ENCODE measurements at regions not wholly inside any gene's neighbourhood (a gene's known extent, or its start where the extent isn't known, plus 50 kb on each side); places are given as distances from the start of the nearest gene placed in this dataset.
"Not testable (repeated sequence)": the region's sequence is repeated elsewhere in the genome, so short reads cannot be mapped to it uniquely, and the experiment has no call there.

DNA sequence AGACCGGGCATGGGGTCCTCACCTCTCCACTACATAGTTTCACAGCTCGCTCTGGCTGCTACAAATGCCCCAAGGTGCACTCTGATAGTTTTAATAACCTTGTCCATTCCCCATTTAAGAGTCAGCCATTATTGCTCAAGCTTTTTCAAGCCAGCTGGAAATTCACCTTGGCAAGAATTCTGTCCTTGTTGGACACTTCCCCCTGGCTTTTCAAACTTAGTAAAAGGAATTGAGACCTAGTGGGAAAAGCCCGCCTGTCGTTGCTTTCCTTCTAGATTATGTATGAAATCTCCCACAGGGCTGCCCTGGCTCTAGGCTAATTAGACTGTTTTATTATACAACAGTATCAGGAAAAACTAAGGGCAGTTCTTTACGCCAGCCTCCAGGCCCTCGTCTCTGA is 293.7 kb upstream of the GADL1 start:
- DNase-seq: no peak

DNA sequence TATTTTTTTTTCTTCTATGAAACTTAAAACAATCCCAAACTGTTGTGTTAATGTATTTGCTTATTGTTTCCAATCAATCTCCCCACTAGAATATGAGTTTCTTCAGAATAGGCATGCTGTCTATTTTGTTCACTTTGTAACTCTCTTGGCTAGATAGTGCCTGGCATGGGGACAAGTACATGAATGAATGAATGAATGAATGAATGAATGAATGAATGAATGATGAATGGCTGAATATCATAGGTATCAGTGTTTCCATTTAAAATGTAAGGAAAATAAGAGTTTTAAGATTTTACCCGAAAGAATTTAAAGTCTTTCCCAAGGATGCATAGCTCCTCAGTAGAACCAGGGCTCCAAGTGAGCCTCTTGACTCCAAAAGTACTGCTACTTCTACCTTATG is 294.9 kb upstream of the GADL1 start:
- no peak for DNase-seq

DNA sequence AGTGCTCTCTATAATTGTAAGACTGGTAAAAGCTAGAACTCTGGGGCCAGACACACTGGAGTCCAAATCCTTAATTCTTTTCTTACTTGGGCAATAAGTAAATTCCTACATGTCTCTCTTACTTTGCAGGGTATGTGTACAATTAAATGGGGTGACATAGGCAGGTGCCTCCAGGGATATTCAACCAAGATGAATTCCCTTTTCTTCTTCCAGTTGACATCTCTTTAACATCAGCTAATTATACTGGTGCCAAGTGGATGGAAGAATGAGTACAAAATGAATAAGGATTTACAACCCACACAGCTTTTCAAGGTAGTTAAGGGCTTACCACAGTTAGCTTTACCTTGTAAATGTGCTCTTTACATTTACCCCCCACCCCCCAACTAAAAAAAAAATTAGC is 295.5 kb upstream of the GADL1 start:
- no peak for DNase-seq

DNA sequence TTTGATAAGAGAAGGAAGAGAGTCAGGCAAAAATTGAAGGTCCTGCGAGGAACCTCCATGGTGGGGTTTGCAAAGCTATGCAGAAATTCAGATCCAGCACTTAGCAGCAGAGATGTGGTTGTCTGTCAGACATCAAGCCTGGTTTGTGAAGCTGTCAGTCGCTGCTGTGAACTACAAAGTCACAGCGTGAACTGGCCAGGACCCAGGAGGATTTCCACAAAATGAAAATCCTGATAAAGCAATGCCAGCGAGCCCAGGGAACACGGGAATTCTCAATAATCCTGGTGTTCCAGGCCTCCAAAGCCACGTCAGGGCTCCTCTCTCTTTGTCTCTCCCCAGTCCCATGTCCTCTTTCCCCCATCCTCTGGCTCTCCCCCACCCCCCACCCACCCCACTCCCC is 296.9 kb upstream of the GADL1 start:
- no peak for DNase-seq

DNA sequence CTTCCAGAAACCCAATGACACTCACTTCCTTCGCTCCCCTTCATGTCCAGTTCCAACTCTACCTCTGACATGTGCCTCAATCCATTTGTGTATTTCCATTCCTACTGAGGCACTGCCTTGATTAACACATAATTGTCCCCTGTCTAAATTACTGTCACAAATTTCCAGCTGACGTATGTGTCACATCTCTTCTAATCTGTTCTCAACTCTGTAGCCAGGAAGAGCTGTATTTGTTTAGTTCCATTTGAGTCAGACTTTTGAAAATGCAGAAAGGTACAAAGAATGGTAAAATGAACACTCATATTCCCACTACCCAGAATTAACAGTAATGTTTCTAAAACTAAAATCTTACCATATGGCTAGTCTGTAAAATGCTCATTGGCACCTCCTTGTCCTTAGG is 299.0 kb upstream of the GADL1 start:
- no peak for DNase-seq

DNA sequence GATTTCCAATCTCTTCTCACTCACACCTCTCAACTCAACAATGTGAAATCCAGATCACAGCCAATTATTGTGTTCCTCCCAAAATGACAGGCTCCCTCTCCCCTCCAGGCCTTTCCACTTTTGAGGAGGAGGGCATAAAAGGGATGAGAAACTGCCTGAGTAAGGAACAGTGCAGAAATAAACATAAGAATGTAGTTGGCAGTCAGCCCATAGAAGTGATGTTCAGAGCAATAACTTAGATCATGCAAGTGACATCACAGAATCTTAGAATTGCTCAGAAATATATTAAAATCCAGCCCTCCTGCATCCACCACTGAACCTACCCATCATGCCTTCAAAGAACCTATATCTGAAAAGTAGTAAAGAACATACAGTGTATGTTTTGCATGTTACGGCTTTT is 299.4 kb upstream of the GADL1 start:
- no peak for DNase-seq

DNA sequence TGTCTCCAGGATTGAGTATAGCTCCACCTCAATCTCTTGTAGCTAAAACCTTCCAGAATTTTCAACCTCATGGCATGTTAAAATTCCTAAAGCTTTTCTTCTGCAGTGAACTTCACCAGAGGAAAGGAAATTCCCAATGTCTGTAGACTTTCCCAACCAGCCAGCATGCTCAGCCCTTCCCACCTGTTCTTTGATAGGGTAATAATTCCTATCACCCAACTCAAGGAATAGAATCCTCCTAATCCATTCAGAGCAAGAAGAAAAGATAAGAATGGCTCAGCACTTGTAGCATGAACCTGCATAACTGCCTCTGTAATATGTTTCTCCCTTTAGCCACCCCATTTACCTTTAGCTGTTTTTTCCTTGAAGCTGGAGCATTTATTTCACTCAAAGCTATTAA is 301.8 kb upstream of the GADL1 start:
- no peak for DNase-seq

DNA sequence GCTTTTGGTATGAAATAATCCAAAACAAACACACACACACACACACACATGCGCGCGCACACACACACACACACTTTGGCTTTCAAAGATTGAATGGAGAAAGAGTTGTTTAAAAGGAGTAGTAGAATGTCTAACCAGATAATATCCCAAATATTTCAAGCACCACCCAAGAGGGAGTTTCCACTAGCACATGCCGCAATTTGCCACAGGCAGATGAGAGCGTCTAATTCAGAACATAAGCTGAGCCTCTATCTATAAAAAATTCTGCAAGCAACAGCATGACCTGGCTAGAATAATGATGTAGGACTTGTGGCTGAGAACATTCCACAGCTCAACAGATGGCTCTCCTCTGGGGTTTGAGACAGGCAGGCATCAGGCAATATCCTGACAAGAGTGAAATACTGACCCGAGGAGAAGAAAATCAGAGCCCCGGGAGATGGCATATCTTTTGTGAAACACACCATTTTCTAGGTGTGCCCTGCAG is 302.5 kb upstream of the GADL1 start:
- no peak for DNase-seq

DNA sequence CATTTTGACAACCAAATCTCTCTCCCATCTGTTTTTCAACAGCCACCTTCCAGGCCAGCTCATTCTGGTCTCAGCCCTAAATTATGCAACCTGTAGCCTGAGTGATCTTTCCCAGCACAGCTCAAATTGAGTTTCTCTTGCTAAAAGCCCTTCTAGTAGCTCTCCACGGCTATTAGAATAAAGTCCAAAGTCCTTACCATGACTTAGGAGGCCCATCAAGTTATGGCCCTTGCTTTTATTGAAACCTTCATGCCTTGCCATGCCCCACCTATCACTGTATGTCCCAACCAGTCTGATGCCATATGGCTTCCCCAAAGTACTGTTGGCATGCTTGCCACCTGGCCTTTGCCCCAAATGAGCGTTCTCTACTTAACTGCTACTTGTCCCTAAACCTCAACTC is 303.5 kb upstream of the GADL1 start:
- DNase-seq: no peak

DNA sequence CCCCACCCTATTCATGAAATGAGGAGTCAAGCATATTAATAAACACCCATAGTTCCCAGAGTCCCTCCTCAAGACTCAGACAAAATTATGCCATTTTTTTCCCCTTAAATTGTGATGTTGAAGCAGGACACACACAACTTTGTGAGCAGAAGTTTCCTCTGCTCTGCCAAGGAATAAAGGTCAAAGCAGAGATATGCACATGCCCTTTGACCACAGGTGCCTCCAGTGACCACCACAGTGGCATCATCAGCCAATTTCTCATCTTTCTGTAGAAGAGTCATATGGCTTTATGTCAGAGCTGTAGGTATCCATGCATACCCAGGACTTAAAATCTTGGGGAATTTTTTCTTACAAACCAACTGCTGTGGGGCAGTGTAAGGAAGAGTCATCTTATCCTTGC is 304.4 kb upstream of the GADL1 start:
- no peak for DNase-seq

DNA sequence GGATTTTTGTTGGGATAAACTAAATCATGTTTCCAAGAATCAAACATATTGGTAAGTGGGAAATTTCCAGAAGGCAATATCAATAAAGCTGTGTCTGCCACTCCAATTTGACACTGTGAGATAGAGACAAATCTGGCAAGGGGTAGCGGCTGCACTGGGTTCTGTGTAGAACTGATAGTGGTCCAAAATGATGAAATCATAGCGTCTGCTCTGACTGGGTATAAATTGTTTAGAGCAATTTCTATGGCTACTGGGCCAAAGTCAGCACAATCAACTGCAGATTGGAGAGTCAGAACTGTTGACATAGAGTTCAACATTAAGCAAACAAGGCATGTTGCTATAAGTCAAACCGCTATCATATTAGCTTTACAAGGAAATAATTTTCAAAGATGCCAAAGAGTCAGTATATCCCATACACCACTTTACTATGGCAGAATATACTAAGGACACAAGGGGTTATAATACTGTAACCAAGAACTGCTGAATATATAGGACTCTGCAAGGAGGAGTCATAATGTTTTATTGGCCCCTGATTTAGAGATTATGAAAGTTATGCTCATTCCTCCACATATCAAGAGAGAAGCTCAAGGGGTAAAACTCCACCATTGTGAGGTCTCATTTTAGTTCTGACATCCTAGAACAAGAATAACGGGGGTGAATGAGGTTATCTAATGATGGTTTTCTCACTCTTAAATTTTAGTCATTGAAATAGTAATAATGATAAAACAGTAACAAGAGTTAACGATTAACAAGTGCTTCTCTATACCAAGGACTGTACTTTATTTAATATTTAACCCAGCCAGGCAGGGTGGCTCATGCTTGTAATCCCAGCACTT is 309.7 kb upstream of the GADL1 start:
- no peak for DNase-seq

DNA sequence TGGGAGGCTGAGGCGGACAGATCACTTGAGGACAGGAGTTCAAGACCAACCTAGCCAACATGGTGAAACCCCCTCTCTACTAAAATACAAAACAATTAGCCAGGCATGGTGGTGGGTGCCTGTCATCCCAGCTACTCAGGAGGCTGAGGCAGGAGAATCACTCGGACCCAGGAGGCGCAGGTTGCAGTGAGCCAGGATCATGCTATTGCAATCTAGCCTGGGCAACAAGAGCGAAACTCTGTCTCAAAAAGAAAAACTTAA is 310.3 kb upstream of the GADL1 start:
- DNase-seq: not testable (repeated sequence)

DNA sequence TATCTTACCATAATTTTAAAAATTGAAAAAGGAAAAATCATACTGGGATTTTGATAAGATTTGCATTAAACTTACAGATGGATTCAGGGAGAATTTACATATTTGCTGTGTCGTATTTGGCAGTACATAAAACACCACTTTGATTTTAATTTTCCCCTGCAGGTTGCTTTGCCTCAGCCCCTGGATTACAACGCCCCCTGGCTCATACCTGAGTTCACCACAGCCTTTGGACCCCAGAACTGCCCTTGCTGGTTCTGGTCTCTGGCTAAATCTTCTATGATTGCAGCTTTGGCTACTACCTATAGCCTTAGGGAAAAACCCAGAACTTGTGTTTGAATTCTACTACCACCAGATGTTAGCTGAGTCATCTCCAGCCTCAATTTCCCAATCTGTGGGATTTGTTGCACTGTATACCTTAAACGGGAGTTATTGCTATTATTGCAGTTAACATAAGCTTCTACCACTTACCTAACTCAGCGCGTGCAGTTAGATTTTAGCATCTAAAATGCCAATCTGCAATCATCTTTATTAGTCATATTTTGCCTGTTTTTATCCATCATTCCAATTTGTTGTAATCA is 315.7 kb upstream of the GADL1 start:
- no peak for DNase-seq

DNA sequence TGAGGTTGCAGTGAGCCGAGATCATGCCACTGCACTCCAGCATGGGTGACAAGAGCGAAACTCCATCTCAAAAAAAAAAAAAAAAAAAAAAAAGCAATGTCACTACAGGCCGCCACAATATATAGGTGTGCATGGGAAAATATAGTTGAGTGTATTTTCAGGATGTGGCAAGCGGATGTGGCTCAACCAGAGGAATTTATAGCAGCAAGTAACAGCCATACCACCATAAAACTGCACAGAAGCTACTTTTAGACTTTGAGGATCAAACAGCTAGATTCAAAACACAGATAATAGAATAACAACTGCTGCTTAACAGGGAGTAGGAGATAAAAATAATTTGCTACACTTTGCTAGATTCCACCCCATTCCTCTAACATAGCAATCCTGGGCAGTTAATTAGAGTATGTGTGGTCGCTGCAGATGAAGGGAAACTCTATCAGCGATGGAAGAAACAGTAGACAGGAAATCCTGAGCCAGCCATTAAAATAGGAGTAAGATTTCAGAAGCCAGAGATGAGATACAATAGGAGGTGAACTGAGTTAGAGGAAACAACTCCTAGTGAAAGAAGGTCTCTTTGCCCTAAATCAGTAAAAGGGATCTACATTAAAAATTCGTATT is 318.7 kb upstream of the STT3B start:
- DNase-seq: no peak

DNA sequence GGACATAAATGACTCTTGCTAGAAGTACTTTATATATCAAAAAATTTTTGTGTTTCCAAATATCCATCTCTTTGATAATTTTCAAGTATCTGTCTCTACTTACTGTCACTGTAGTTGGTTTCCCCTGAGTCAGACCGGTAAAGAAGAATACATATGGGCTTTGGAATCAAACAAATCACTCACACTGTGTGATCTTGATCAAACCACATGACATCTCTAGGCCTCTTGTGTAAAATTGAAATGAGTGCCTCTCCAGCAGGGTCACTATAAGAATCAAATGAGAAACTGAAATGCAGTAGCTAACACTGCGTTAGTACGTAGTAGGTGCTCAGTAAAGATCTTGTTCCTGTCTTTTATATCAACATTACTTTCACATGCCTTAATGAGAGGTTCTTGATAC is 314.6 kb upstream of the STT3B start:
- no peak for DNase-seq

DNA sequence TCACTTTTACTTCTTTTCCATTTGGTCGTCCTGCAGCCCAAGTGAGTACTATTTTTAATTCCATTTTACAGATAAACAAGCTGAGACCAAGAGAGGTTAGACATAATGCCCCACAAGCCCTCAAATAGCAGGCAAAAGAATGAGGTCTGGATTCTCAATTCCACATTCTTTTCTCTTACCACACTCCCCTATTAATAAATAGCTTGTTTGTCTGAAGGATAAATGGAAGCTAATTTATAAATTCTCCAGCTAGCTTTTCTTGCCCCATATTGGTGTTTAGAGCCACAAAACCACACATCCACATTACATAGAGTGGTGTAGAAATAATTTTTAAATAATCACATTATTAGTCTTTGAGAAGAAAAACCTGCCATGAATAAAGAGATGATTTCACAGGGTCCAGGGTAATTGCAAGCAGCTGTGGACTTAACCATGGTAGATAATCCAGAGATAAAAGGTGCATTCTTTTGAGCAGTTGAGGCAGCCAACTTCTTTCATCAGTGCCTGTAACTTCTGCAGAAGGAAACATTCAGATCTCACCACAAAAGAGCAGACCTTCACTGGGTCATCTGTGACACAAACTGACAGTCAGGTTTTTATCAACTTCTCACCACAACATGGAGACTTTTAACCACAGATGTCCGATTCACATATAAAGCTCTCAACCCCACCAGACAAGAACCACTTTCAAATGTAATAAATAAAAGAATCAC is 313.4 kb upstream of the STT3B start:
- DNase-seq: no peak

DNA sequence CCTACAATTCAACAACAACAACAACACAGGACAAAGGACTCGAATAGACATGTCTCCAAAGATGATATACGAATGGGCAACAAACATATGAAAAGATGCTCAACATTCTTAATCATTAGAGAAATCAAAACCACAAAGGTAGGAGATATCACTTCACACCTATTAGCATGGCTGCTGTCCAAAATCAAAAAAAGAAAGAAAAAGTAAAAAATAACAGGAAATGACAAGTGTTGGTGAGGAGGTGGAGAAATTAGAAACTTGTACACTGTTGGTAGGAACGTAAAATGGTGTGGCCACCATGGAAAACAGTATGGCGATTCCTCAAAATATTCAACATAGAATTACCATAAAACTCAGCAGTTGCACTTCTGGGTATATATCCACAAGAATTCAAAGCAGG is 312.3 kb upstream of the STT3B start:
- DNase-seq: no peak

DNA sequence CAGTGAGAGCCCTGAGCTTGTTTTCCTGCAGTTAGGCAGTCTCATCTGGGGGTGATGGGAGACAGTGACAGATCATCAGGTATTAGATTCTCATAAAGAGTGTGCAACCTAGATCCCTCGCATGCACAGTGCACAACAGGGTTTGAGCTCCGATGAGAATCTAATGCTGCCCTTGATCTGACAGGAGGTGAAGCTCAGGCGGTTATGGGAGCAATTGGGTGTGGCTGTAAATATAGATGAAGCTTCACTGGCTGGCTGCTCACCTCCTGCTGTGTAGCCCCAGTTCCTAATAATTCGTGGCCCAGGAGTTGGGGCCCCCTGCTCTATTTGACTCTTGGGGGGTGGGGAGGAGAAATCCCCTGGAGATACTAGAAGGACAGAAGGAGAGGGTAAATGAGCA is 309.4 kb upstream of the STT3B start:
- DNase-seq: no peak

DNA sequence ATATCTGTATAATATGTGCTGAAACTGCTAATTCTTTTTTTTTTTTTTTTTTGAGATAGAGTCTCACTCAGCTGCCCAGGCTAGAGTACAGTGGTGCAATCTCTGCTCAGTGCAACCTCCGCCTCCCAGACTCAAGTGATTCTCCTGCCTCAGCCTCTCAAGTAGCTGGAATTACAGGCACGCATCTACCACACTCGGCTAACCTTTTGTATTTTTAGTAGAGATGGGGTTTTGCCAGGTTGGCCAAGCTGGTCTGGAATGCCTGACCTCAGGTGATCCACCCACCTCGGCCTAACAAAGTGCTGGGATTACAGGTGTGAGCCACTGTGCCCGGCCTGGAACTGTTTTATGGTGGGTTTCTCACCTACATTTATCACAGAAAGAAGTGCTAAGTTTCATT is 307.8 kb upstream of the STT3B start:
- no peak for DNase-seq

DNA sequence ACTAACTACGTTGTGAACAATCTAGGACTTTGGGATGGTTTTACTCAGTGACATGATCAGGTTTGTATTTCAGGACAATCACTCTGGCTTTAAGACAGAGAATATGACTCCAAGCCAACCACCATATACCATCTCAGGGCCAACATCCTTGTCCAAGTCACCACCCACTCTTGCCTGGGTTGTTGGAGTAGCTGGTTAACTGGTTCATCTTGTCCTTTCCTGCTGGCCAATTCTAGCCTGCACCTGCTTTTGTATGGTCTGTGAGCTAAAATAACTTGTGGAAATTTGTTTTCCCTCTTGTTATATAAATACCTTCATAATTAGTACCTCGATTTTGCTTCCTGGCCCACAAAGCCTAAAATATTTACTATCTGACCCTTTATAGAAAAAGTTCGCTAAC is 306.8 kb upstream of the STT3B start:
- DNase-seq: no peak

DNA sequence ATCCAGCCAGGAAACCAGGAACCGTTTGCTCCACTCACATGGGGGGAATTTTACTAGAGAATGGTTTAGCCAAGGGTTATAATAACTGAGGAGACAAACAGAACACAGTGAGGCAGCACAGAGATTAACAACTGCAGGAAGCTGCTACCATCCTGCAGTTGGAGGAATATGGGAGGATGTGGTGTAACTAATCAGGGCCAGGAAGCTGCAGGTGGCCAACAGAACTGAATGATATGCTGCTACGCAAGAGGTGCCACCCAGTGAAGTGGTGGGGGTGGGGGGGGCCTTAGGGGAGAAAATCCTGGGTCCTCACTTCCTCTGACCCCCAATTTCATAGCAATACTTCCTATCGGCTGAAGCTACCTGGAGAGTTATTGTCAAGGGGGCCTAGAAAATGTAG is 306.4 kb upstream of the STT3B start:
- DNase-seq: no peak

DNA sequence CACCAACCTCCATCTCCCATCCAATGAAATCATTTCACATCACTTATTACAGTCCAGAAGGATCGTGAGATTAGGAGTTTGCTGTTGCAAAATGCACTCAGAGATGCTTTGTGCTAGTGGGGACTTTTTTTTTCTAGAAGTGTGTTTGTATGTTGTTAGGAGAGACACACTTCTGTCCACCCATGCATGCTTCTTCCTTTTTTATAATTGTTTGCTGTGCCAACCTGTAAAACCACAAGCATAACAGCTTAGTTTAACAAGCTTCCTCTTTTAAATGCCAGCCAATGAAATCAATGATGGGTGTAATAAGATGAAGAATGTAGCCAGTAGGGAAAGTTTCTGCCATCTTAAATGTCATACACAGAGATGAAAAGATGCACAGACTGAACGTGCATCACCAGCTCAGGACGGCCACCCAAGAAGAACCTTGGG is 305.6 kb upstream of the STT3B start:
- DNase-seq: no peak

DNA sequence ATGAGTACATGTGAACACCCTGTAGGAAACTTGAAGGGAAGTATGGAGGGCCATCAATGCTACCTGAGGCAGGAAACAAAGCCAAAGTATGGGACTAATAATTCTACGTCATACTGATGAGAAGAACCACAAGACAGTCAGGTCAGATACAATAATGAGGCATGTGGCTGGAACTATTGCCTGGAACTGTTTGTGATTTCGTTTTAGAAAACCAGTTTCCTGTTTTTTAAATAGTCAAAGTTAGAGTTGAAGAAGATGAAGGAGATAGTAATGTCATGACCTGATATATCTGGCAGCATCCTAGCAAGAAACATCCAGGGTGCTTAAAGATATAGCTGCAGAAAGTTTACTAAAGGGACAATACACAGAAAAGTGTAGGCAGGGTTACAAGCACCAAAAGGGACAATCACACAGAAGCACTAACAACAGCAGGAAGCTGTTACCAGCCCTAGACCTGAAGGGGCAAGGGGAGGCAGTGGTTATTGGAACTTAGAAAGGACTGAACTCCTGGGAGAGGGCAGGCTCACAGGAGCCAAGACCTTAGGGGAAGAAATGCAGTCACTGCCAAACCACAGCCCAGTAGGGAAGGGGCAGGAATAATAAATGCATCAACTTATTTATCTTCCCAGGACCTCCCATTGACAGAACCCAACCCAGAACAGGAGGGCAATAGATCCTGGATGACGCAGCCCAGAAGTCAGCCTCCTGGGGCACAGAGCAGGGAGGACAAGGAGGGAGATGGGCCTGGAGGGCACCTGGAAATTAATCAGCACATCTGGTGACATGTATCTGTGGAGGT is 302.1 kb upstream of the STT3B start:
- DNase-seq: no peak
